HepG2 (cell line): ENCODE measurements at regions not wholly inside any gene's neighbourhood (a gene's known extent, or its start where the extent isn't known, plus 50 kb on each side); places are given as distances from the start of the nearest gene placed in this dataset.
A peak's percentile ranks its signal among the peaks of the same experiment; 100 is the strongest.

ENCODE experiments used
- ATAC-seq: fragments of 200-7000 bp; cut with Tn5 transposase; 3 replicates; pipeline ENCODE4 v1.9.1; 2020; ENCODE audit warnings: mild to moderate bottlenecking, moderate library complexity
- BruUV-seq: library from RNA; stranded (reverse); fragments of 400-500 nt; replicated peaks from 2 replicates; lab custom pipeline; 2021; lab: Mats Ljungman, UMichigan
- CTCF ChIA-PET: fragments of 300-600 bp; formaldehyde crosslinking; extraction: SDS; loops from one replicate; lab custom pipeline; 2021; ENCODE audit warnings: low total read pairs, inconsistent platforms, low intra/inter-chr PET ratio; lab: Yijun Ruan, JAX
- POLR2A ChIA-PET: fragments of 350-600 bp; sonication (Branson Sonifier 250); formaldehyde crosslinking; loops from one replicate; lab custom pipeline; 2020; ENCODE audit warnings: antibody characterized with exemption, inconsistent platforms; lab: Yijun Ruan, JAX
- DNase-seq: peaks from one replicate; pipeline ENCODE4 v3.0.0-alpha.2; 2015; ENCODE audit warnings: low spot score
- FAIRE-seq: peaks from 3 replicates; lab custom pipeline; 2011; peaks lifted over from hg19 to GRCh38; lab: Jason Lieb, UNC
- H2AFZ ChIP-seq: one replicate; pipeline ENCODE4 v1.6.1; 2011; ENCODE audit warnings: low read length, inconsistent platforms
- H3K27ac ChIP-seq: fragments of 300-600 bp; 3 replicates; pipeline ENCODE4 v1.8.0; 2011; ENCODE audit warnings: mixed run types, mild to moderate bottlenecking, mixed read lengths, low read length, inconsistent platforms; ENCODE audit not compliant: insufficient read depth; ENCODE audit errors: extremely low read length
- H3K27me3 ChIP-seq, 2 experiments: fragments of 200-600 bp in 1 of 2; 2 replicates in 1 of 2; 3 replicates in 1 of 2; pipeline versions ENCODE4 v1.6.0 to v1.8.0; 2011; ENCODE audit warnings: low read length in 2 of 2, mild to moderate bottlenecking in 2 of 2, moderate library complexity in 2 of 2, inconsistent platforms in 1 of 2; ENCODE audit not compliant: insufficient read depth in 2 of 2, control insufficient read depth in 1 of 2
- H3K36me3 ChIP-seq, 2 experiments: fragments of 200-600 bp in 1 of 2; replicated peaks in 1 of 2; 2 replicates in 1 of 2; 3 replicates in 1 of 2; pipeline versions ENCODE4 v1.5.1 to v1.8.0; 2011; ENCODE audit warnings: low read length in 2 of 2, inconsistent platforms in 1 of 2; ENCODE audit not compliant: insufficient read depth in 2 of 2, control insufficient read depth in 1 of 2
- H3K4me1 ChIP-seq: 2 replicates; pipeline ENCODE4 v1.5.1; 2012; ENCODE audit warnings: low read length, inconsistent platforms; ENCODE audit not compliant: insufficient read depth
- H3K4me2 ChIP-seq: 2 replicates; pipeline ENCODE4 v1.6.0; 2011; ENCODE audit warnings: low read depth, low read length, inconsistent platforms
- H3K4me3 ChIP-seq, 3 experiments: fragments of 200-600 bp in 1 of 3; sonication (generic), shearing (Covaris generic) in 1 of 3; replicated peaks in 1 of 3; 2 replicates each; pipeline ENCODE4 v1.5.1; 2011 to 2016; ENCODE audit warnings: low read length in 3 of 3, inconsistent platforms in 2 of 3, low read depth in 2 of 3, mild to moderate bottlenecking in 2 of 3, control low read depth in 1 of 3, mixed read lengths in 1 of 3; ENCODE audit not compliant: insufficient read depth in 1 of 3
- H3K79me2 ChIP-seq: one replicate; pipeline ENCODE4 v1.6.1; 2011; ENCODE audit warnings: low read length, inconsistent platforms; ENCODE audit not compliant: insufficient read depth
- H3K9ac ChIP-seq: 2 replicates; pipeline ENCODE4 v1.6.0; 2011; ENCODE audit warnings: mild to moderate bottlenecking, low read depth, low read length, inconsistent platforms; ENCODE audit not compliant: insufficient read depth
- H3K9me3 ChIP-seq: 2 replicates; pipeline ENCODE4 v1.5.1; 2012; ENCODE audit warnings: mild to moderate bottlenecking, low read length
- H4K20me1 ChIP-seq: 2 replicates; pipeline ENCODE4 v1.6.0; 2011; ENCODE audit warnings: inconsistent platforms, mild to moderate bottlenecking, low read length, moderate library complexity; ENCODE audit not compliant: insufficient read depth
- CENPBD1 ChIP-seq: sonication (generic); formaldehyde crosslinking; IDR thresholded peaks from 2 replicates; pipeline ENCODE4 v1.8.0; 2022; ENCODE audit warnings: missing genetic modification reagents, low read depth, mild to moderate bottlenecking, borderline replicate concordance
- DZIP1 ChIP-seq: sonication (generic); formaldehyde crosslinking; IDR thresholded peaks from 2 replicates; pipeline ENCODE4 v1.5.0; 2020; ENCODE audit warnings: mild to moderate bottlenecking, missing genetic modification reagents
- FOXK2 ChIP-seq: fragments of 450-650 bp; IDR thresholded peaks from 2 replicates; pipeline ENCODE4 v1.6.1; 2016
- IKZF5 ChIP-seq: IDR thresholded peaks from 2 replicates; pipeline ENCODE4 v1.6.1; 2018; ENCODE audit warnings: missing genetic modification reagents, mild to moderate bottlenecking, missing compliant biosample characterization
- MAFF ChIP-seq: IDR thresholded peaks from 2 replicates; pipeline ENCODE4 v1.6.1; 2011; ENCODE audit warnings: low read depth, low read length, improper control_type of control experiment
- MLXIP ChIP-seq: sonication (generic); formaldehyde crosslinking; IDR thresholded peaks from 2 replicates; pipeline ENCODE4 v1.9.0; 2021; ENCODE audit warnings: missing genetic modification reagents, borderline replicate concordance
- NFAT5 ChIP-seq: sonication (generic); formaldehyde crosslinking; IDR thresholded peaks from 2 replicates; pipeline ENCODE4 v1.4.0; 2020; ENCODE audit warnings: missing genetic modification reagents
- NFE2L2 ChIP-seq: fragments of 150-350 bp; IDR thresholded peaks from 2 replicates; pipeline ENCODE4 v1.6.1; 2014; ENCODE audit warnings: low read length
- POLR2G ChIP-seq: fragments of 200-400 bp; formaldehyde crosslinking; IDR thresholded peaks from 2 replicates; pipeline ENCODE4 v1.6.1; 2018; ENCODE audit warnings: mild to moderate bottlenecking, low read depth, low read length, moderate library complexity
- TCF7 ChIP-seq: sonication (generic); IDR thresholded peaks from 2 replicates; pipeline ENCODE4 v1.6.1; 2016; ENCODE audit warnings: antibody characterized with exemption, low read depth
- ZNF337 ChIP-seq: sonication (generic); formaldehyde crosslinking; IDR thresholded peaks from 2 replicates; pipeline ENCODE4 v1.5.1; 2020; ENCODE audit warnings: missing genetic modification reagents, low read depth, mild to moderate bottlenecking, borderline replicate concordance
- ZNF382 ChIP-seq: sonication (generic); formaldehyde crosslinking; IDR thresholded peaks from 2 replicates; pipeline ENCODE4 v1.5.0; 2020; ENCODE audit warnings: missing genetic modification reagents, mild to moderate bottlenecking, borderline replicate concordance
- ZSCAN9 ChIP-seq: IDR thresholded peaks from 2 replicates; pipeline ENCODE4 v1.6.1; 2016; ENCODE audit warnings: borderline replicate concordance
- WGBS: methylation state at CpG from one replicate; pipeline ENCODE4 v1.1.6; 2017; ENCODE audit warnings: low lambda C conversion rate; 5-methylcytosine and 5-hydroxymethylcytosine counted together
- in situ Hi-C: cut with HindIII; loops from 2 replicates; pipeline ENCODE4 v1.10.0; 2017; ENCODE audit warnings: low pct_unique_long_range_greater_than_20kb; ENCODE audit not compliant: extremely low pct_ligation_motif_present
- intact Hi-C: fragments of 100-400 bp; cut with micrococcal nuclease; formaldehyde crosslinking; loops from one replicate; pipeline ENCODE4 v1.10.0; 2022; ENCODE audit not compliant: unreplicated experiment

- POLR2A ChIA-PET: no interaction called here
- H3K4me2 ChIP-seq: no peak overlapping the region
- H3K79me2 ChIP-seq: no peaks in the 10 kb centered on the region
- ATAC-seq (peak; percentile 40; the same call in 1 of the 3 replicates), FAIRE-seq (no peak), DNase-seq (no peak)
- H3K4me3 ChIP-seq: no peak overlapping the region
- H3K27ac ChIP-seq: no peak overlapping the region
- H4K20me1 ChIP-seq: no peaks in the 10 kb centered on the region
- H3K9me3 ChIP-seq: no peaks in the 10 kb centered on the region
- no peaks in the 10 kb centered on the region for H3K4me1 ChIP-seq
- no TSS peak for BruUV-seq
- 7% methylated on average over 3 of the region's 3 CpGs for WGBS
- H3K9ac ChIP-seq: no peak overlapping the region
- intact Hi-C loops: no loop called here
- no peak overlapping the region for H2AFZ ChIP-seq
- in situ Hi-C loops: no loop called here
- H3K27me3 ChIP-seq: no peaks in the 10 kb centered on the region
- CTCF ChIA-PET: no interaction called here
- H3K36me3 ChIP-seq: no peaks in the 10 kb centered on the region
- TF ChIP-seq DZIP1 (CRISPR knock-in tag) (no peak), MAFF (no peak), NFE2L2 (no peak), CENPBD1 (CRISPR knock-in tag) (no peak), NFAT5 (CRISPR knock-in tag) (no peak), FOXK2 (no peak), IKZF5 (CRISPR knock-in tag) (no peak), MLXIP (no peak), POLR2G (no peak), ZNF382 (CRISPR knock-in tag) (no peak), ZNF337 (CRISPR knock-in tag) (no peak), ZSCAN9 (CRISPR knock-in tag) (no peak), TCF7 (no peak)
These were observed 463.6 kb upstream of the CD180 start for GRCh38 chr5:67660149-67660548.
